ENCODE measurements at regions not wholly inside any gene's neighbourhood (a gene's known extent, or its start where the extent isn't known, plus 50 kb on each side); places are given as distances from the start of the nearest gene placed in this dataset.
"Not testable (repeated sequence)": the region's sequence is repeated elsewhere in the genome, so short reads cannot be mapped to it uniquely, and the experiment has no call there.

DNA sequence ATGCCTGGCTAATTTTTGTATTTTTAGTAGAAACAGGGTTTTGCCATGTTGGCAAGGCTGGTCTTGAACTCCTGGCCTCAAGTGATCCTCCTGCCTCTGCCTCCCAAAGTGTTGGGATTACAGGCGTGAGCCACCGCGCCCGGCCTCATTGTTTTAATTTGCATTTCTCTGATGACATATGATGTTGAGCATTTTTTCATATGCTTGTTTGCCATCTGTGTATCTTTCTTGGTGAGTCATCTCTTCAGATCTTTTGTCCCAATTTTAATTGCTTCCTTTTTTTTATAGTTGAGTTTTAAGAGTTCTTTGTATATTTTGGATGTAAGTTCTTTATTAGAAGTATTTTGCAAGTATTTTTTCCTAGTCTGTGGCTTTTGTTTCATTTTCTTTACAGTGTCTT is 117.6 kb downstream of the GNL3L start:
- POLR2A ChIA-PET; H3K4me3 ChIP-seq (ENCODE audit: low read length); H3K27me3 ChIP-seq (ENCODE audit: insufficient read depth, low read length, poor library complexity, severe bottlenecking); H3K4me1 ChIP-seq (ENCODE audit: insufficient read depth, low read length); CTCF ChIA-PET; H3K36me3 ChIP-seq (ENCODE audit: insufficient read depth, low read length); H3K27ac Mint-ChIP-seq; H3K4me3 Mint-ChIP-seq; H3K4me1 Mint-ChIP-seq; H3K27ac ChIP-seq (ENCODE audit: low read depth, low read length); H3K36me3 Mint-ChIP-seq; DNase-seq; H3K9me3 ChIP-seq (ENCODE audit: low read length): not testable (repeated sequence)
- H3K9me3 Mint-ChIP-seq: peaks cover 0 to 12% (median 11%) of the 10 kb centered on the region in 5 donors
- peaks cover 6 to 18% of the 10 kb centered on the region in 2 donors for H3K27me3 Mint-ChIP-seq

DNA sequence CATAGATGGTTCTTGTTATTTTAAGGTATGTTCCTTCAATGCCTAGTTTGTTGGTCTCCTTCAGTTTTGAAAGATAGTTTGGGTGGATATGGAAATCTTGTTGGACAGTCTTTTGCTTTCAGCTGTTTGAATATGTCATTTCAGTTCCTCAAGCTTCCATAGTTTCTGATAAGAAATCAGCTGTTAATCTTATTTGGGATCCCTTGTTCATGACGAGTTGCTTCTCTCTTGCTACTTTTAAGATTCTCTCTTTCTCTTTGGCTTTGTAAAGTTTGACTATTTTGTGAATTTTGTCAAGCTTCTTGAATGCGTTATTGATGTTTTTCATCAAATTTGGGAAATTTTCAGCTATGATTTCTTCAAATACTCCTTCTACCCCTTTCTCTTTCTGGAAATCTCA is 129.5 kb downstream of the GNL3L start:
- ChIA-PET CTCF (no interaction called here), POLR2A (no interaction called here)
- Histone ChIP-seq H3K36me3 (ENCODE audit: insufficient read depth, low read length) (no peaks in the 10 kb centered on the region), H3K27me3 (ENCODE audit: insufficient read depth, low read length, poor library complexity, severe bottlenecking) (no peaks in the 10 kb centered on the region), H3K4me1 (ENCODE audit: insufficient read depth, low read length) (no peaks in the 10 kb centered on the region), H3K4me3 (ENCODE audit: low read length) (no peak overlapping the region), H3K9me3 (ENCODE audit: low read length) (no peaks in the 10 kb centered on the region), H3K27ac (ENCODE audit: low read depth, low read length) (no peak overlapping the region)
- no peak for DNase-seq
- H3K36me3 Mint-ChIP-seq: peaks cover 0 to 9% (median 0%) of the 10 kb centered on the region in 3 donors
- H3K27ac Mint-ChIP-seq: no peak overlapping the region
- H3K9me3 Mint-ChIP-seq: peaks cover 7 to 23% (median 10%) of the 10 kb centered on the region in 5 donors
- no peak overlapping the region for H3K4me3 Mint-ChIP-seq
- no peaks in the 10 kb centered on the region for H3K4me1 Mint-ChIP-seq
- no peaks in the 10 kb centered on the region for H3K27me3 Mint-ChIP-seq

- no peaks in the 10 kb centered on the region for H3K27me3 ChIP-seq (ENCODE audit: insufficient read depth, low read length, poor library complexity, severe bottlenecking)
- no peaks in the 10 kb centered on the region for H3K36me3 ChIP-seq (ENCODE audit: insufficient read depth, low read length)
- H3K9me3 ChIP-seq (ENCODE audit: low read length): no peaks in the 10 kb centered on the region
- H3K4me1 ChIP-seq (ENCODE audit: insufficient read depth, low read length): no peaks in the 10 kb centered on the region
- Mint-ChIP-seq H3K27ac (no peak overlapping the region), H3K27me3 (peaks cover 10 to 14% of the 10 kb centered on the region in 2 donors), H3K36me3 (peaks cover 0 to 4% (median 0%) of the 10 kb centered on the region in 3 donors), H3K4me3 (no peak overlapping the region), H3K4me1 (no peaks in the 10 kb centered on the region), H3K9me3 (peaks cover 13 to 37% (median 23%) of the 10 kb centered on the region in 5 donors)
- no peak for DNase-seq
- ChIA-PET POLR2A (no interaction called here), CTCF (no interaction called here)
- no peak overlapping the region for H3K27ac ChIP-seq (ENCODE audit: low read depth, low read length)
- no peak overlapping the region for H3K4me3 ChIP-seq (ENCODE audit: low read length)
Observed at GRCh38 chrX:54675762-54676161, 122.3 kb downstream of the ITIH6 start.

DNA sequence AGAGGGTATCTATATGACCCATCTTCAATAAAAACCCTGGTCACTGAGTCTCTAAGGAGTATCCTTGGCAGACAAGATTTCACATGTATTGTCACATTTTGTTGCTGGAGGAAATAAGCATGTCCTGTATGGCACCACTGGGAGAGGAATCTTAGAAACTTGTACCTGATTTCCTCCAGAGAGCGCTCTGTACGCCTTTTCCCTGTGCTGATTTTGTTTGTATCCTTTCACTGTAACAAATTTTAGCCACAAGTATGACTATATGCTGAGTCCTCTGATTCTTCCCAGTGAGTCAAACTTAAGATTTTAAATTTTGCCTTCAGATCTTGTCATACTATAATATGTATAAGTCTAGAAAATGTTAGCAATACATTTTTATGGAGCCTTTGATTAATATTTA is 102.8 kb downstream of the ITIH6 start:
- H3K27me3 Mint-ChIP-seq: peaks cover 19 to 23% of the 10 kb centered on the region in 2 donors
- H3K4me1 ChIP-seq (ENCODE audit: insufficient read depth, low read length): no peaks in the 10 kb centered on the region
- CTCF ChIA-PET: no interaction called here

GRCh38 chrX:54695816-54696487 is 102.1 kb downstream of the ITIH6 start:
- Histone ChIP-seq H3K4me1 (ENCODE audit: insufficient read depth, low read length) (no peaks in the 10 kb centered on the region), H3K36me3 (ENCODE audit: insufficient read depth, low read length) (no peaks in the 10 kb centered on the region), H3K4me3 (ENCODE audit: low read length) (no peak overlapping the region), H3K9me3 (ENCODE audit: low read length) (no peaks in the 10 kb centered on the region), H3K27ac (ENCODE audit: low read depth, low read length) (no peak overlapping the region), H3K27me3 (ENCODE audit: insufficient read depth, low read length, poor library complexity, severe bottlenecking) (no peaks in the 10 kb centered on the region)
- Mint-ChIP-seq H3K27ac (no peak overlapping the region), H3K27me3 (peaks cover 19% of the 10 kb centered on the region in 2 donors), H3K9me3 (peaks cover 0 to 5% (median 2%) of the 10 kb centered on the region in 5 donors), H3K4me3 (no peak overlapping the region), H3K4me1 (no peaks in the 10 kb centered on the region), H3K36me3 (peaks cover 0 to 4% (median 0%) of the 10 kb centered on the region in 3 donors)
- ChIA-PET POLR2A (no interaction called here), CTCF (no interaction called here)
- no peak for DNase-seq

More for the DNA sequence above, 102.8 kb downstream of the ITIH6 start:
- Mint-ChIP-seq H3K9me3 (peaks cover 3 to 8% (median 6%) of the 10 kb centered on the region in 5 donors), H3K4me3 (no peak overlapping the region), H3K36me3 (peaks cover 0 to 6% (median 0%) of the 10 kb centered on the region in 3 donors), H3K27ac (no peak overlapping the region), H3K4me1 (no peaks in the 10 kb centered on the region)
- no peak for DNase-seq
- Histone ChIP-seq H3K9me3 (ENCODE audit: low read length) (no peaks in the 10 kb centered on the region), H3K27me3 (ENCODE audit: insufficient read depth, low read length, poor library complexity, severe bottlenecking) (no peaks in the 10 kb centered on the region), H3K27ac (ENCODE audit: low read depth, low read length) (no peak overlapping the region), H3K4me3 (ENCODE audit: low read length) (no peak overlapping the region), H3K36me3 (ENCODE audit: insufficient read depth, low read length) (no peaks in the 10 kb centered on the region)
- POLR2A ChIA-PET: no interaction called here
